Esophagus muscularis mucosa (tissue), 4 donors: ENCODE measurements at regions not wholly inside any gene's neighbourhood (a gene's known extent, or its start where the extent isn't known, plus 50 kb on each side); places are given as distances from the start of the nearest gene placed in this dataset.

Source experiments
- DNase-seq: peaks from one replicate; pipeline ENCODE4 v3.0.0-alpha.2; 2017; ENCODE audit errors: extremely low spot score
- H3K27ac ChIP-seq, 4 donors: fragments of 200-600 bp; sonication (generic); replicated peaks in 1 of 4; 1 replicate in 3 of 4; 2 replicates in 1 of 4; pipeline ENCODE4 v1.5.1; 2016 to 2019; ENCODE audit warnings: mild to moderate bottlenecking in 1 of 4
- H3K27me3 ChIP-seq, 4 donors: fragments of 200-600 bp; sonication (generic); one replicate each; pipeline versions ENCODE4 v1.5.1 to v1.6.0; 2016 to 2019
- H3K36me3 ChIP-seq, 4 donors: fragments of 200-600 bp; sonication (generic); one replicate each; pipeline ENCODE4 v1.5.1; 2016 to 2019
- H3K4me1 ChIP-seq, 4 donors: fragments of 200-600 bp; sonication (generic); one replicate each; pipeline ENCODE4 v1.5.1; 2016 to 2019
- H3K4me3 ChIP-seq, 4 donors: fragments of 200-600 bp; sonication (generic); 1 replicate in 2 of 4; 2 replicates in 2 of 4; pipeline ENCODE4 v1.5.1; 2016 to 2019; ENCODE audit warnings: mild to moderate bottlenecking in 4 of 4, moderate library complexity in 1 of 4
- H3K9me3 ChIP-seq, 4 donors: fragments of 200-600 bp; sonication (generic); 1 replicate in 3 of 4; 2 replicates in 1 of 4; pipeline ENCODE4 v1.5.1; 2016 to 2019
- CTCF ChIP-seq, 3 experiments: fragments of 200-600 bp in 2 of 3; fragments of 450-650 bp in 1 of 3; sonication (generic) in 2 of 3; IDR thresholded peaks; one replicate each; pipeline ENCODE4 v1.5.1; 2017 to 2019; ENCODE audit warnings: antibody characterized with exemption in 3 of 3, mild to moderate bottlenecking in 2 of 3, moderate library complexity in 1 of 3
- EP300 ChIP-seq: sonication (generic); formaldehyde crosslinking; IDR thresholded peaks from one replicate; pipeline ENCODE4 v1.6.1; 2017; ENCODE audit warnings: antibody characterized with exemption
- POLR2A ChIP-seq: fragments of 450-650 bp; IDR thresholded peaks from one replicate; pipeline ENCODE4 v1.6.1; 2017; ENCODE audit warnings: antibody characterized with exemption, moderate library complexity, mild to moderate bottlenecking, low read depth
- POLR2AphosphoS5 ChIP-seq, 2 donors: sonication (generic); formaldehyde crosslinking; IDR thresholded peaks; one replicate each; pipeline ENCODE4 v1.6.1; 2017; ENCODE audit warnings: antibody characterized with exemption in 2 of 2
- WGBS: methylation state at CpG from one replicate; pipeline ENCODE4 v1.1.5; 2018; 5-methylcytosine and 5-hydroxymethylcytosine counted together
- intact Hi-C: fragments of 100-400 bp; cut with DNase I; formaldehyde crosslinking; loops from one replicate; pipeline ENCODE4 v1.15.1; 2023

GRCh38 chr12:92074889-92075288 lies 70.8 kb downstream of the BTG1 start:
- 68% methylated on average over 2 of the region's 2 CpGs for WGBS
- DNase-seq: no peak
- H3K36me3 ChIP-seq: no peaks in the 10 kb centered on the region
- H3K4me3 ChIP-seq: no peak overlapping the region
- no peak overlapping the region for H3K27ac ChIP-seq
- TF ChIP-seq EP300: no peak
- no peak for TF ChIP-seq POLR2A
- TF ChIP-seq CTCF (IDR thresholded peaks at IDR 0.05): no peak
- H3K27me3 ChIP-seq: no peaks in the 10 kb centered on the region
- no peaks in the 10 kb centered on the region for H3K9me3 ChIP-seq
- peaks cover 17 to 43% (median 26%) of the 10 kb centered on the region in 4 donors for H3K4me1 ChIP-seq
- intact Hi-C loops: loop anchor here (5.0 kb wide), 2 partner anchors 38 to 67 kb away; no protein-coding TSS in a partner anchor

DNA sequence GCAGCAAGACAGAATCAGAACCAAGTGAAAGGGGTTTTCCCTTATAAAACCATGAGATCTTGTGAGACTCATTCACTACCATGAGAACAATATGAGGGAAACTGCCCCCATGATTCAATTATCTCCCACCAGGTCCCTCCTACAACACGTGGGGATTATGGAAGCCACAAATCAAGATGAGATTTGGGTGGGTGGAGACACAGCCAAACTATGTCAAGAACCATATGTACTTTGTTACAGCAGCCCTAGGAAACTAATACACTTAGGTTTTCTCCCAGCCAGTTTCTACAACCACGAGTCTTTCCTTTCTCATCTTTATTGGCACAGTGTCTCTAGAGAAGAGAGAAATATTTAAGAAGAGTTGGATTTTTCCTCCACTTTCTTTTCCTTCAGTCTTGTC lies 72.6 kb downstream of the BTG1 start:
- no peak overlapping the region for H3K27ac ChIP-seq
- no peak overlapping the region for H3K4me3 ChIP-seq
- DNase-seq: no peak
- WGBS: 83% methylated on average over 2 of the region's 2 CpGs
- H3K36me3 ChIP-seq: no peaks in the 10 kb centered on the region
- H3K9me3 ChIP-seq: no peaks in the 10 kb centered on the region
- intact Hi-C loops: loop anchor here (5.0 kb wide), 1 partner anchor 36 kb away; no protein-coding TSS in a partner anchor
- H3K4me1 ChIP-seq: peaks cover 5 to 25% (median 19%) of the 10 kb centered on the region in 4 donors
- no peak for TF ChIP-seq POLR2AphosphoS5 (IDR thresholded peaks at IDR 0.05)
- TF ChIP-seq EP300: no peak
- TF ChIP-seq POLR2A: no peak
- TF ChIP-seq CTCF (IDR thresholded peaks at IDR 0.05): no peak
- H3K27me3 ChIP-seq: no peaks in the 10 kb centered on the region

GRCh38 chr12:92072112-92072511 lies 73.5 kb downstream of the BTG1 start:
- H3K27me3 ChIP-seq: no peaks in the 10 kb centered on the region
- no peak for DNase-seq
- intact Hi-C loops: loop anchor here (5.0 kb wide), 1 partner anchor 35 kb away; no protein-coding TSS in a partner anchor
- TF ChIP-seq CTCF (IDR thresholded peaks at IDR 0.05): no peak
- TF ChIP-seq EP300: no peak
- TF ChIP-seq POLR2A: no peak
- TF ChIP-seq POLR2AphosphoS5 (IDR thresholded peaks at IDR 0.05): no peak
- peaks cover 4 to 15% (median 13%) of the 10 kb centered on the region in 4 donors for H3K4me1 ChIP-seq
- no peaks in the 10 kb centered on the region for H3K36me3 ChIP-seq
- 97% methylated on average over 1 of the region's 1 CpG for WGBS
- H3K27ac ChIP-seq: no peak overlapping the region
- no peaks in the 10 kb centered on the region for H3K9me3 ChIP-seq
- no peak overlapping the region for H3K4me3 ChIP-seq

DNA sequence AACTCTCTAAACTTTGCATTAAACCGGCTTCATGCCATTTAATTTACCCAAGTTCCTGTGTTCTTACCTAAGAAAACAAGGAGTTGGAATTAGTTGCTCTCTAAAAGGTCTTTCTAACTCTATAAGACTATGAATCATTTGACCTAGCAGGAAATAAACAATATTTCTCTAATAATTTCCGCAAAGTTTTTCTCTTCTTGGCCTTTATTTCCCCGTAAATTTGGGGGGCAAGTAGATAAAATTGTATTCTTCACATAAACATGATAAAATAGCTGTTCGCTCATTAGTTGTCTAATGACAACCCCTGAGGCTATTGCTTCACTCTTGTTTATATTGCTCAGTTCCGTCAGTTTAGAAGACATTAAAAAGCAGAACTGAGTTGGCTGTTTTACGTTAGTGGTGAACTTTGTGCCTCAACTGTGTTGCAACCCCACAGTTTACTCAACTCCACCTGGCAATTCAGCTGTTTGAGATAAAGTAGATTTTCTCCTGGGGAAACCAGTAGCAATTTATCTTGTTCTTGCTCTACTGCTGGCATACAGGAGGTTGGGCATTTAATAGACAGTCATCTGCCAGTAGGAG lies 74.7 kb downstream of the BTG1 start:
- peaks cover 6 to 14% (median 11%) of the 10 kb centered on the region in 4 donors for H3K4me1 ChIP-seq
- DNase-seq: no peak
- H3K27me3 ChIP-seq: no peaks in the 10 kb centered on the region
- H3K36me3 ChIP-seq: no peaks in the 10 kb centered on the region
- intact Hi-C loops: loop anchor here (5.0 kb wide), 1 partner anchor 34 kb away; no protein-coding TSS in a partner anchor
- H3K27ac ChIP-seq: no peak overlapping the region
- H3K9me3 ChIP-seq: no peaks in the 10 kb centered on the region
- no peak overlapping the region for H3K4me3 ChIP-seq
- no peak for TF ChIP-seq EP300
- peak in 1 of 2 donors; percentile 51 for TF ChIP-seq POLR2AphosphoS5 (IDR thresholded peaks at IDR 0.05)
- 83% methylated on average over 6 of the region's 6 CpGs for WGBS

- intact Hi-C loops: loop anchor here (5.0 kb wide), 1 partner anchor 33 kb away; no protein-coding TSS in a partner anchor
- H3K9me3 ChIP-seq: no peaks in the 10 kb centered on the region
- H3K27me3 ChIP-seq: no peaks in the 10 kb centered on the region
- 81% methylated on average over 8 of the region's 8 CpGs for WGBS
- H3K36me3 ChIP-seq: no peaks in the 10 kb centered on the region
- H3K4me3 ChIP-seq: no peak overlapping the region
- TF ChIP-seq POLR2AphosphoS5 (IDR thresholded peaks at IDR 0.05) (no peak), CTCF (IDR thresholded peaks at IDR 0.05) (no peak), EP300 (no peak), POLR2A (no peak)
- peaks cover 3 to 16% (median 12%) of the 10 kb centered on the region in 4 donors for H3K4me1 ChIP-seq
- no peak overlapping the region for H3K27ac ChIP-seq
- DNase-seq: no peak
Measured at GRCh38 chr12:92070054-92070863, 75.4 kb downstream of the BTG1 start.
